Esophagus muscularis mucosa (tissue), 4 donors: ENCODE measurements at regions not wholly inside any gene's neighbourhood (a gene's known extent, or its start where the extent isn't known, plus 50 kb on each side); places are given as distances from the start of the nearest gene placed in this dataset.

Experiments used
- DNase-seq: peaks from one replicate; pipeline ENCODE4 v3.0.0-alpha.2; 2017; ENCODE audit errors: extremely low spot score
- H3K27ac ChIP-seq, 4 donors: fragments of 200-600 bp; sonication (generic); replicated peaks in 1 of 4; 1 replicate in 3 of 4; 2 replicates in 1 of 4; pipeline ENCODE4 v1.5.1; 2016 to 2019; ENCODE audit warnings: mild to moderate bottlenecking in 1 of 4
- H3K27me3 ChIP-seq, 4 donors: fragments of 200-600 bp; sonication (generic); one replicate each; pipeline versions ENCODE4 v1.5.1 to v1.6.0; 2016 to 2019
- H3K36me3 ChIP-seq, 4 donors: fragments of 200-600 bp; sonication (generic); one replicate each; pipeline ENCODE4 v1.5.1; 2016 to 2019
- H3K4me1 ChIP-seq, 4 donors: fragments of 200-600 bp; sonication (generic); one replicate each; pipeline ENCODE4 v1.5.1; 2016 to 2019
- H3K4me3 ChIP-seq, 4 donors: fragments of 200-600 bp; sonication (generic); 1 replicate in 2 of 4; 2 replicates in 2 of 4; pipeline ENCODE4 v1.5.1; 2016 to 2019; ENCODE audit warnings: mild to moderate bottlenecking in 4 of 4, moderate library complexity in 1 of 4
- H3K9me3 ChIP-seq, 4 donors: fragments of 200-600 bp; sonication (generic); 1 replicate in 3 of 4; 2 replicates in 1 of 4; pipeline ENCODE4 v1.5.1; 2016 to 2019
- CTCF ChIP-seq, 3 experiments: fragments of 200-600 bp in 2 of 3; fragments of 450-650 bp in 1 of 3; sonication (generic) in 2 of 3; IDR thresholded peaks; one replicate each; pipeline ENCODE4 v1.5.1; 2017 to 2019; ENCODE audit warnings: antibody characterized with exemption in 3 of 3, mild to moderate bottlenecking in 2 of 3, moderate library complexity in 1 of 3
- EP300 ChIP-seq: sonication (generic); formaldehyde crosslinking; IDR thresholded peaks from one replicate; pipeline ENCODE4 v1.6.1; 2017; ENCODE audit warnings: antibody characterized with exemption
- POLR2A ChIP-seq: fragments of 450-650 bp; IDR thresholded peaks from one replicate; pipeline ENCODE4 v1.6.1; 2017; ENCODE audit warnings: antibody characterized with exemption, moderate library complexity, mild to moderate bottlenecking, low read depth
- POLR2AphosphoS5 ChIP-seq, 2 donors: sonication (generic); formaldehyde crosslinking; IDR thresholded peaks; one replicate each; pipeline ENCODE4 v1.6.1; 2017; ENCODE audit warnings: antibody characterized with exemption in 2 of 2
- WGBS: methylation state at CpG from one replicate; pipeline ENCODE4 v1.1.5; 2018; 5-methylcytosine and 5-hydroxymethylcytosine counted together
- intact Hi-C: fragments of 100-400 bp; cut with DNase I; formaldehyde crosslinking; loops from one replicate; pipeline ENCODE4 v1.15.1; 2023

GRCh38 chr10:128875956-128876736 is 590.9 kb upstream of the MGMT start:
- no peak for TF ChIP-seq POLR2A
- TF ChIP-seq CTCF (IDR thresholded peaks at IDR 0.05), result no peak
- TF ChIP-seq POLR2AphosphoS5 (IDR thresholded peaks at IDR 0.05), result peak in 1 of 2 donors; percentile 31
- no peak for TF ChIP-seq EP300
- DNase-seq, result no peak
- intact Hi-C loops, result no loop called here
- Histone ChIP-seq H3K36me3 (no peaks in the 10 kb centered on the region), H3K27me3 (no peaks in the 10 kb centered on the region), H3K4me1 (peaks cover 0 to 14% (median 6%) of the 10 kb centered on the region in 4 donors), H3K9me3 (no peaks in the 10 kb centered on the region), H3K4me3 (no peak overlapping the region), H3K27ac (peak overlapping the region; percentile 33 to 50 (median 48))
- 62% methylated on average over 7 of the region's 7 CpGs for WGBS

DNA sequence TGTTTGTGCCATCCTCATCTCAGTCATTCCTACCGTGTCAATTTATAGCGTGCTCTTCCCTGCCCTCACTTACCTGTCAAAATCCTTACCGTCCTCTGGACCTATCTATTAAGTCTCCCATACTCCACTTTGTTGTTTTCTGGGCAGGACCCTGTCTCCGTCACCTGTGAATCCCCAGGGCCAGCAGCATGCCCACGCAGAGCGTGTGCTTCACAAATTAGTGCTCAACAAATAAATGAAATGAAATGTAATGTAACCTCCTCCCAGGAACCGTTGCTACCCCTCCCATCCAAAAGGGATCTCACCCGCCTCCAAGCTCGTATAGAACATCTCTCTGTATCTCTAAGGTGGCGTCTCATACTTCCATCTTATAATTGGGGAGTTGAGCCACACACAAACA is 589.9 kb upstream of the MGMT start:
- TF ChIP-seq EP300, result no peak
- TF ChIP-seq CTCF (IDR thresholded peaks at IDR 0.05), result no peak
- TF ChIP-seq POLR2AphosphoS5 (IDR thresholded peaks at IDR 0.05), result no peak
- no peak for TF ChIP-seq POLR2A
- no peaks in the 10 kb centered on the region for H3K36me3 ChIP-seq

DNA sequence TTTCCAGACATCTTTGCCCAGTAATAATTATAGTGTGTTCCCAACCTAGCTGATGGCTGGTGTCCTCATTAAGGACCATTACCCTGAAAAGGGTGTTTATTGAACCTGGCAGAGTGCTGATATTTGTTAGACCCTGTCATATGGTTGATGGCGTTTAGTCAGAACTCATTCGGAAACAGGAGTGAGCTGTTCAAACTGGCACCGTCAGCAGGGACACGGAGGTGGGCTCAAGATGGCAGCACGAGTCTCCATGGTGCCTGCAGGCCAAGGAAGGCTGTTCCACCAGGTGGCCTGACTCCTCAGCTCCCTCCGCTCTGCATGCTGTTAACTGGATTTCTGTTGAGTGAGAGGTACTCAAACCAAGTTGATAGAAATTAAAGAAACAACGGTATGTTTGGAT is 589.1 kb upstream of the MGMT start:
- H3K9me3 ChIP-seq, result no peaks in the 10 kb centered on the region
- H3K4me1 ChIP-seq, result peaks cover 0 to 14% (median 6%) of the 10 kb centered on the region in 4 donors
- no peaks in the 10 kb centered on the region for H3K36me3 ChIP-seq
- H3K27me3 ChIP-seq, result no peaks in the 10 kb centered on the region
- TF ChIP-seq POLR2A (no peak), CTCF (IDR thresholded peaks at IDR 0.05) (no peak), EP300 (no peak), POLR2AphosphoS5 (IDR thresholded peaks at IDR 0.05) (no peak)
- intact Hi-C loops, result no loop called here
- 92% methylated on average over 7 of the region's 7 CpGs for WGBS
- no peak overlapping the region for H3K4me3 ChIP-seq
- no peak overlapping the region for H3K27ac ChIP-seq
- no peak for DNase-seq

More for the DNA sequence above, 589.9 kb upstream of the MGMT start:
- no peaks in the 10 kb centered on the region for H3K9me3 ChIP-seq
- peaks cover 0 to 14% (median 6%) of the 10 kb centered on the region in 4 donors for H3K4me1 ChIP-seq
- no peak overlapping the region for H3K4me3 ChIP-seq
- no peak for DNase-seq
- H3K27ac ChIP-seq, result no peak overlapping the region
- H3K27me3 ChIP-seq, result no peaks in the 10 kb centered on the region
- intact Hi-C loops, result no loop called here
- WGBS, result 91% methylated on average over 10 of the region's 10 CpGs

GRCh38 chr10:128879030-128879429 is 588.0 kb upstream of the MGMT start:
- Histone ChIP-seq H3K9me3 (no peaks in the 10 kb centered on the region), H3K27me3 (no peaks in the 10 kb centered on the region), H3K4me1 (peaks cover 0 to 14% (median 6%) of the 10 kb centered on the region in 4 donors), H3K27ac (no peak overlapping the region), H3K4me3 (no peak overlapping the region), H3K36me3 (no peaks in the 10 kb centered on the region)
- WGBS, result 67% methylated on average over 3 of the region's 3 CpGs
- DNase-seq, result no peak
- intact Hi-C loops, result no loop called here
- TF ChIP-seq EP300 (no peak), CTCF (IDR thresholded peaks at IDR 0.05) (no peak), POLR2AphosphoS5 (IDR thresholded peaks at IDR 0.05) (no peak), POLR2A (no peak)
